Right atrium auricular region (tissue), 2 donors: ENCODE measurements at regions not wholly inside any gene's neighbourhood (a gene's known extent, or its start where the extent isn't known, plus 50 kb on each side); places are given as distances from the start of the nearest gene placed in this dataset.

Experiments used
- DNase-seq: peaks from one replicate; pipeline ENCODE4 v3.0.0-alpha.2; 2019; ENCODE audit warnings: low spot score
- H3K27ac ChIP-seq, 2 donors: fragments of 200-600 bp; sonication (generic); 1 replicate in 1 of 2; 2 replicates in 1 of 2; pipeline ENCODE4 v1.5.1; 2016 to 2019
- H3K27me3 ChIP-seq, 2 donors: fragments of 200-600 bp; sonication (generic); one replicate each; pipeline versions ENCODE4 v1.5.1 to v1.6.0; 2017 to 2019
- H3K36me3 ChIP-seq: fragments of 200-600 bp; sonication (generic); one replicate; pipeline ENCODE4 v1.5.1; 2016
- H3K4me1 ChIP-seq, 2 donors: fragments of 200-600 bp; sonication (generic); one replicate each; pipeline versions ENCODE4 v1.5.1 to v1.6.0; 2017 to 2019
- H3K4me3 ChIP-seq, 2 donors: fragments of 200-600 bp; sonication (generic); 1 replicate in 1 of 2; 2 replicates in 1 of 2; pipeline ENCODE4 v1.5.1; 2017 to 2019; ENCODE audit warnings: mild to moderate bottlenecking in 1 of 2, moderate library complexity in 1 of 2
- H3K9me3 ChIP-seq, 2 donors: fragments of 200-600 bp; sonication (generic); one replicate each; pipeline ENCODE4 v1.5.1; 2019
- TF ChIP-seq, protein P1 (sequence below), 2 donors: fragments of 200-600 bp; sonication (generic); IDR thresholded peaks; one replicate each; pipeline ENCODE4 v1.5.1; 2019; ENCODE audit warnings: antibody characterized with exemption in 2 of 2

DNA sequence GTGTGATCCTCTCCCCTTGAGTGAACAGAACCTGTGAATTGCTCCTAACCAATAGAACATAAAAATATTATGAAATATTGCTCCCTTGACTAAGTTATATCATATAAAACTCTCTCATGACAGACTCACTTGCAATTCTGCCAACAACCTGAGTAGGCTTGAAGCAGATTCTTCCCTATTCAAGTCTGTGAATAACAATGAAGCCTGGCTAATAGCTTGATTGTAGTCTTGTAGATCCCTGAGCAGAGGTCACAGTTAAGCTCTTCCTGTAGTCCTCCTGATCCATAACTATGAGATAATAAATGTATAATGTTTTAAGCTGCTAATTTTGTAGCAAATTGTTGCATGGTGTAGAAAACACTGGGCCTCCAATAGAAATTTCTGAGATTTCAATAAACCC lies 540.1 kb upstream of the TENM4 start:
- Histone ChIP-seq H3K27me3 (no peaks in the 10 kb centered on the region), H3K36me3 (no peaks in the 10 kb centered on the region), H3K9me3 (no peaks in the 10 kb centered on the region), H3K4me1 (no peaks in the 10 kb centered on the region), H3K4me3 (no peak overlapping the region), H3K27ac (no peak overlapping the region)
- TF ChIP-seq, protein P1, sequence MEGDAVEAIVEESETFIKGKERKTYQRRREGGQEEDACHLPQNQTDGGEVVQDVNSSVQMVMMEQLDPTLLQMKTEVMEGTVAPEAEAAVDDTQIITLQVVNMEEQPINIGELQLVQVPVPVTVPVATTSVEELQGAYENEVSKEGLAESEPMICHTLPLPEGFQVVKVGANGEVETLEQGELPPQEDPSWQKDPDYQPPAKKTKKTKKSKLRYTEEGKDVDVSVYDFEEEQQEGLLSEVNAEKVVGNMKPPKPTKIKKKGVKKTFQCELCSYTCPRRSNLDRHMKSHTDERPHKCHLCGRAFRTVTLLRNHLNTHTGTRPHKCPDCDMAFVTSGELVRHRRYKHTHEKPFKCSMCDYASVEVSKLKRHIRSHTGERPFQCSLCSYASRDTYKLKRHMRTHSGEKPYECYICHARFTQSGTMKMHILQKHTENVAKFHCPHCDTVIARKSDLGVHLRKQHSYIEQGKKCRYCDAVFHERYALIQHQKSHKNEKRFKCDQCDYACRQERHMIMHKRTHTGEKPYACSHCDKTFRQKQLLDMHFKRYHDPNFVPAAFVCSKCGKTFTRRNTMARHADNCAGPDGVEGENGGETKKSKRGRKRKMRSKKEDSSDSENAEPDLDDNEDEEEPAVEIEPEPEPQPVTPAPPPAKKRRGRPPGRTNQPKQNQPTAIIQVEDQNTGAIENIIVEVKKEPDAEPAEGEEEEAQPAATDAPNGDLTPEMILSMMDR (IDR thresholded peaks at IDR 0.05) = no peak
- DNase-seq = no peak

DNA sequence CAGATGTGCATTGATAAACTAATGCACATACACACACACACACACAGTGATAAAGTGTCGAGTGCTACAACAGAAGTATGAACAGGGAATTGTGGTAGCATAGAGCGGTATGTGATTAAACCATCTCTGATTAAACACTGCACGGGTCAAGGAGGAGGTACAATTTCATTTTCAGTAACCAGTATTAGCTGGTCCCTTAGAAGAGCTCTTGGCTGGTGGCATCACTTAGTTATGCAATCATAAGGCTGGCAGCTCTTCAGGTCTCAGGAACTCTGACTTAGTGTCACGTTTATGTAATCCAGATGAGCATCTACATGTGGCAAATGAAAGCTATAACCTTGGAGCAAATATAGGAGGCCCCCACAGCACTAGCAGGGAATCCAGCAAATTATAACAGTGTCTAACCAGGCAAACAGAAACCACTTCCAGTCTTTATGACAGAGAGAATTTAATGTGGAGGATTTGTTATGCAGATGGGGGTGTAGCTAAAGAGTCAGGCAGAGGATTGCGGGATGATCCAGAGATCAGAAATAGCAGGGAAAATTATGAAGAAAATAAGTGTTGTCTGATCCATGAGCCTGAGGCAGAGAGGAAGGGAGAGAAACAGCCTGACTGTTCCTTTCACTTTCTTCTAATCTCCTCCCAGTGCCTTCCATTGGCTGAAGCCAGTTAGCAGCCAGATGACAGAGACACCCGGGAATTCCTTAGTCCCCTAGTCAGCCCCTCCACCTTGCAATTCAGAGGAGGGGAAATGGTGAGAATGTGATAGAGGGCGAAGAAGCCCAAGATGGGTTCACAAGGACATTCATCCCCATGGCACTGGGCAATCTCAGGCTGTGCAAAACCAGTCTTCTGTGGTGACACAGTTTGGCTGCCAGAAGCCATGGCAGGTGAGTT lies 533.1 kb upstream of the TENM4 start:
- Histone ChIP-seq H3K9me3 (no peaks in the 10 kb centered on the region), H3K27me3 (no peaks in the 10 kb centered on the region), H3K4me3 (peak overlapping the region in 1 of 2 donors; percentile 16), H3K36me3 (no peaks in the 10 kb centered on the region), H3K4me1 (no peaks in the 10 kb centered on the region), H3K27ac (no peak overlapping the region)
- DNase-seq = no peak
- TF ChIP-seq, protein P1 (IDR thresholded peaks at IDR 0.05) = no peak

DNA sequence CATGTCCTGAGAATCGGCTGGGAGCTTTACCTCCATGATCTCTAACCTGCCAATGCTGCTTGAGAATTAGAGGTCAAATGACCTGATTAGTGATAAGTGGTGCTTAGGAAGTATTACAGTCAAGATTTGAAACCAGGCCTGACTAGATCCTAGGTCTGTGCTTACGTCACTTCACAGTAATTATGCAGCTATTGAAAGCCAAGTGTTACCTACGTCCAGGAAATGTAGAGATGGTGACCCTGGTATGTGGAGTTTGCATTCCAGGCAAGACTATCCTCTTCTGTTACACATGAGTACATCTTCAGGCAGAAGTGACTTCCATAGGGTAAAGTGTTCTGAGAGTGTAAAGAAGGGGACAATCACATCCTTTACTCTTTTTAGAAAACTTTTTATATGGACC lies 530.4 kb upstream of the TENM4 start:
- Histone ChIP-seq H3K27ac (no peak overlapping the region), H3K27me3 (no peaks in the 10 kb centered on the region), H3K4me1 (no peaks in the 10 kb centered on the region), H3K4me3 (no peak overlapping the region), H3K36me3 (no peaks in the 10 kb centered on the region), H3K9me3 (no peaks in the 10 kb centered on the region)
- DNase-seq = no peak
- TF ChIP-seq, protein P1 (IDR thresholded peaks at IDR 0.05) = no peak

DNA sequence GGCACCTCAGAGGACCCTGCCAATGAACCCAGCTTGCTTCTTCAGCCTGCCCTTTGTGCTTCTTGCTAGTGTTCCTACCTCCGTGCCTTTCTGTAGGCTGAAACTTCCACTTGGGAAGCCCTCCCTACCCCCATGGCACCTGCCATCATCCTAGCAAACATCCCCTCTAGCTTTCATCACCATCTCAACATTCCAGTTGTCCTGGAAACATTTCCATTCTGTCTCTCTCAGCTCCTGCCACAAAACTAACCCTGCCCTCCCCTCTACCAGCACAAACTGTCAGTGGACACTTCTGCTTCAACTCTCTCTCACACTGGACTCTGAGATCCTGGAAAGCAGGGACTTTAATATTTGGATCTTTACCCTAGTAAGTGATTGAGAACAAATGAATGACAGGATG lies 525.8 kb upstream of the TENM4 start:
- H3K36me3 ChIP-seq = no peaks in the 10 kb centered on the region
- TF ChIP-seq, protein P1 (IDR thresholded peaks at IDR 0.05) = no peak
- no peak overlapping the region for H3K27ac ChIP-seq
- H3K27me3 ChIP-seq = no peaks in the 10 kb centered on the region
- H3K4me1 ChIP-seq = no peaks in the 10 kb centered on the region
- no peak overlapping the region for H3K4me3 ChIP-seq
- no peaks in the 10 kb centered on the region for H3K9me3 ChIP-seq
- DNase-seq = no peak

DNA sequence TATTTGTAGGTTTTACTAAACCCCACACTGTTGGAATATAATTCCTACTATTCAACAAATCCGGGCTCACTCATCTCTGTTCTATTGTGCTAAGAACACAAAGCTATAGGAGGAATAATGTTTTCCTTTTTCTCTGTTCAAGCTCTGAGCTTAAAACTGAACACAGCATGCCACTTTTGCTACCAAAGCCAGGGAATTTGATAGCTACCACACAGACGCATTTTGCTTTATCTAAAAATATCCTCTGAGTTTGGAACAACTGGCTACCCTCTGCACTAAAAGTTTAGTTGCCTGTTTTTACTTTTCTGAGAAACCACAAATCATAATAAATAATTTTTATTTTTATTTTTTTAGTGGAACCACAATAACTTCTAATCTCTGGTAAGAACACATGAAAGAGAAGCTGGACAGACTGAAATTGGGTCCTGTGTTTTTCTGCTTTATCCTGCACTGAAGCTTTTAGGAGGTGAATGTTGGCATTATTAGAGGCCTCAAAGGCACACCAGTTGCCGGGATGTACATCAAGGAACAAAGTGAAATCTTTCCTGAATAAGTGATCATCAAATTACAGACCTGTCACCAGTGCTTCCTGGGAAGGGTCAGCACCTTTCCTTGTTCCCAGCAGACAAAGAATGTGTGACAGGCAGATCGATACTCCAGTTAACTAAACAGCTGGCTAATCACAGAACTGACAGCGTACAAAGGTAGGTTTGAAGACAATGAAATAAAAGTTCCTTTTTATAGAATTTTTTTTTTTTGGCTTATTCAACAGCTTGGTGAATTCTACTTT lies 523.2 kb upstream of the TENM4 start:
- no peaks in the 10 kb centered on the region for H3K27me3 ChIP-seq
- H3K4me3 ChIP-seq = no peak overlapping the region
- peaks cover 0 to 10% of the 10 kb centered on the region in 2 donors for H3K9me3 ChIP-seq
- H3K36me3 ChIP-seq = no peaks in the 10 kb centered on the region
- H3K27ac ChIP-seq = no peak overlapping the region
- no peak for DNase-seq
- TF ChIP-seq, protein P1 (IDR thresholded peaks at IDR 0.05) = no peak
- H3K4me1 ChIP-seq = no peaks in the 10 kb centered on the region
